ENCODE measurements at regions not wholly inside any gene's neighbourhood (a gene's known extent, or its start where the extent isn't known, plus 50 kb on each side); places are given as distances from the start of the nearest gene placed in this dataset.

DNA sequence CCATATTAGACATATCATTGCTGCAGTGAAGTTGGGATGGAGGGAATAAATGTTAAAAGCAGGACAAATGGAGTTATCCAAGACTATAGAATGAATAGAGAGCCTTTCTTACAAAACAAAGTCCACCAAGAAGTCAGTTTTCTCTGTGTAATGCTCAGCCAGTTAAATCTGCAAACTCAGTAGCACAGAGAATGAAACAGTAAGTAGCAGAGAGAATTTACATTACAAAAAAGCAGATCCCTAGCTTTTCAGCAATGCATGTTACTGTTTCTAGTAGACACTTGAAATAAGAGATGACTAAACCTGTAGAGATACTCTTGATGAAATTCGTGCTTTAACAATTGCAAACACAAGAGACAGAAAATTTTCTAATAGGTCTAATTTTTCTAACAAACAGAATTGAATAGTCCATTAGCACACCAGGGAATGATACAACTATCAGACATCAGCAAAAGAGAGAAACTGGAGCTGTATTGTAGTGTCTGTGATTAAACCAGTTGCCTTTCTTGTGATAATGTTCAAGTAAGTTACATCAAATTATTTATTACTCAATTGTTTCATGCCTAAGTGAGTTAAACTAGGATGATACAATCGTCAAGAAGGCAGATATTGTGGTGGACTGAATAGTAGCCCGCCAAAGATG lies 322.2 kb upstream of the DDX18 start:
- H3K9me3 ChIP-seq (ENCODE audit: control insufficient read depth in 5 of 5, low read length in 5 of 5), result no peaks in the 10 kb centered on the region
- H3K27ac ChIP-seq (ENCODE audit: low read depth, low read length), result no peak overlapping the region
- H3K4me1 ChIP-seq (ENCODE audit: control insufficient read depth in 5 of 5, insufficient read depth in 5 of 5, low read length in 5 of 5), result peaks cover 0 to 4% (median 0%) of the 10 kb centered on the region in 5 donors
- H3K9ac ChIP-seq (ENCODE audit: low read length in 5 of 5), result no peak overlapping the region
- no peaks in the 10 kb centered on the region for H3K36me3 ChIP-seq (ENCODE audit: control insufficient read depth in 5 of 5, insufficient read depth in 5 of 5, low read length in 5 of 5)
- H3K27me3 ChIP-seq (ENCODE audit: control insufficient read depth in 5 of 5, insufficient read depth in 4 of 5, low read length in 5 of 5), result no peaks in the 10 kb centered on the region
- H3K4me3 ChIP-seq (ENCODE audit: low read depth in 1 of 5, low read length in 5 of 5), result no peak overlapping the region

DNA sequence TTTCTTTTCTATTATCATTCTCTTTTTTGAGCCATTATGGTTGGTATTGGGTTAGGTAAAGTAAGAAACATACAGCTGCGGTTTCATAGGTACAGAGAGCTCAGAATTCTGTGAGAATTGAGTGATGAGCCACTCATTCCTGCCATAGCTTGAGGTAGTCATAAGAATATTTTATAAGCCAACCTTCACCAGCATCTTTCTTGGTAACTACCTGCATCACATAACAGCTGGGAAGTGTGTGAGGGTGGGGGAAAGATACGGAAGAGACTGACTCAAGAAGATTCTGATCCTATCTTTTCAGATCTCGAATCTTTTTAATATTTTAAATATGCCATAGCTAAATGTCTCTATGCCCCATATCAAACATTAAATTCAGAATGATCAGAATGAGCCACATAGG lies 313.8 kb upstream of the DDX18 start:
- no peaks in the 10 kb centered on the region for H3K27me3 ChIP-seq (ENCODE audit: control insufficient read depth in 5 of 5, insufficient read depth in 4 of 5, low read length in 5 of 5)
- H3K9me3 ChIP-seq (ENCODE audit: control insufficient read depth in 5 of 5, low read length in 5 of 5), result no peaks in the 10 kb centered on the region
- no peak overlapping the region for H3K4me3 ChIP-seq (ENCODE audit: low read depth in 1 of 5, low read length in 5 of 5)

DNA sequence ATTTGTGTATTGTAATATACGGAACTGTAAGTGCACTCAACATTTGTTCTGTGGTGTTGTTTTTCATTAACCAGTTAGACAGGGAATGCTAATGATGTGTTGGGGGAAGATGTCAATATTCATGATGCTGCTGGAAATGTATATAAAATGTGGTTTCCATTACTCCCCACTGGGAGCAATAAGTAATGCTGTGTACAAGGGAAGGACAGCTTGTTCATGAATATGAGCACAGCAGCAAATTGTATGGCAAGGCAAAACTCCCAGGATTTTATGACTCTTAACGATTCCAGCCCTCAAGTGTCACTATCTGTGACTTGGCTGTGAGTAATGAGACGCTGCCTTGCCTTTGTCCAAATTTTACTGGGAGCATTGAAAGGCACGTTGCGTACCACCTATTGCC lies 312.4 kb upstream of the DDX18 start:
- Histone ChIP-seq H3K27ac (ENCODE audit: low read depth, low read length) (no peak overlapping the region), H3K36me3 (ENCODE audit: control insufficient read depth in 5 of 5, insufficient read depth in 5 of 5, low read length in 5 of 5) (no peaks in the 10 kb centered on the region)

More for the DNA sequence above, 313.8 kb upstream of the DDX18 start:
- H3K4me1 ChIP-seq (ENCODE audit: control insufficient read depth in 5 of 5, insufficient read depth in 5 of 5, low read length in 5 of 5), result no peaks in the 10 kb centered on the region
- H3K27ac ChIP-seq (ENCODE audit: low read depth, low read length), result no peak overlapping the region
- H3K36me3 ChIP-seq (ENCODE audit: control insufficient read depth in 5 of 5, insufficient read depth in 5 of 5, low read length in 5 of 5), result no peaks in the 10 kb centered on the region
- H3K9ac ChIP-seq (ENCODE audit: low read length in 5 of 5), result no peak overlapping the region

DNA sequence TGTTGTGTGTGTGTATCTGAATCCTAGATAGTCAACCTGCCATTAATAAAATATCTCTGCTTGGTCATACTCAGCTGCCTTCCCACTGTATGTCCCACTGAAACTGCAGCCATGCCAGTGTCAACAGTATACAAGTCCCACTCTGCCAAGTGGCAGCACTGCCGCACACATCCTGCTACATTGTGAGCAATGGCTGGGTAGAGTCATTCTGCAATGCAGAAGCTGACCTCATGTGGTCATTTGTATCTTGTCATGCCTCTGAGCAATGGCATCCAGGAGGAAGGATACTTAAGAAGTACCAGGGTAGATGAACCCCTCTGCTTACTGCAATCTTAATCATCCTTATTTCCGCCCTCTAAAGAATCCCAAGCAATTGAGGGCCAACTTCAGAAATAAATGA lies 302.2 kb upstream of the DDX18 start:
- Histone ChIP-seq H3K9ac (ENCODE audit: low read length in 5 of 5) (no peak overlapping the region), H3K4me3 (ENCODE audit: low read depth in 1 of 5, low read length in 5 of 5) (no peak overlapping the region), H3K36me3 (ENCODE audit: control insufficient read depth in 5 of 5, insufficient read depth in 5 of 5, low read length in 5 of 5) (no peaks in the 10 kb centered on the region), H3K4me1 (ENCODE audit: control insufficient read depth in 5 of 5, insufficient read depth in 5 of 5, low read length in 5 of 5) (no peaks in the 10 kb centered on the region), H3K27me3 (ENCODE audit: control insufficient read depth in 5 of 5, insufficient read depth in 4 of 5, low read length in 5 of 5) (no peaks in the 10 kb centered on the region), H3K9me3 (ENCODE audit: control insufficient read depth in 5 of 5, low read length in 5 of 5) (no peaks in the 10 kb centered on the region), H3K27ac (ENCODE audit: low read depth, low read length) (no peak overlapping the region)

More for the DNA sequence above, 312.4 kb upstream of the DDX18 start:
- no peak overlapping the region for H3K4me3 ChIP-seq (ENCODE audit: low read depth in 1 of 5, low read length in 5 of 5)
- H3K9ac ChIP-seq (ENCODE audit: low read length in 5 of 5), result no peak overlapping the region
- no peaks in the 10 kb centered on the region for H3K9me3 ChIP-seq (ENCODE audit: control insufficient read depth in 5 of 5, low read length in 5 of 5)
- no peaks in the 10 kb centered on the region for H3K4me1 ChIP-seq (ENCODE audit: control insufficient read depth in 5 of 5, insufficient read depth in 5 of 5, low read length in 5 of 5)
- no peaks in the 10 kb centered on the region for H3K27me3 ChIP-seq (ENCODE audit: control insufficient read depth in 5 of 5, insufficient read depth in 4 of 5, low read length in 5 of 5)

DNA sequence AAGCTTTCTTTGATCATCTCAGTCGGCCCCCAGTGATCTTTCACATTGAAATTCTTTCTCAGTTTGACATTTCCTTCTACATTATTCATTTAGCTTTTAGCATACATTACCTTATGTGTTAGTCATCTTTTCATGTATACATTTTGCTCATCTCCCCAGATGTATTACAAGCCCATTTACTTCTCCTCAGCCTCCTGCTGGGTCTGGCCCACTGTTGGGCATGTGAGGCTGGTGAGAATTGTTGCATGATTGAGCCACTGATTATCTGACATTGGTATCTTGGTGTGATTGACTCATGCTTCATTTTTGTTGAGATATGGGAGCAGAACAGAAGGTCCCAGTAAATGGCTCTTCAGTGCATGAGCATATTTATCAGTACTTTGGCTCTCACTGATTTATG lies 300.1 kb upstream of the DDX18 start:
- Histone ChIP-seq H3K9me3 (ENCODE audit: control insufficient read depth in 5 of 5, low read length in 5 of 5) (no peaks in the 10 kb centered on the region), H3K9ac (ENCODE audit: low read length in 5 of 5) (no peak overlapping the region), H3K36me3 (ENCODE audit: control insufficient read depth in 5 of 5, insufficient read depth in 5 of 5, low read length in 5 of 5) (no peaks in the 10 kb centered on the region), H3K27ac (ENCODE audit: low read depth, low read length) (no peak overlapping the region), H3K4me1 (ENCODE audit: control insufficient read depth in 5 of 5, insufficient read depth in 5 of 5, low read length in 5 of 5) (no peaks in the 10 kb centered on the region), H3K4me3 (ENCODE audit: low read depth in 1 of 5, low read length in 5 of 5) (no peak overlapping the region), H3K27me3 (ENCODE audit: control insufficient read depth in 5 of 5, insufficient read depth in 4 of 5, low read length in 5 of 5) (no peaks in the 10 kb centered on the region)

DNA sequence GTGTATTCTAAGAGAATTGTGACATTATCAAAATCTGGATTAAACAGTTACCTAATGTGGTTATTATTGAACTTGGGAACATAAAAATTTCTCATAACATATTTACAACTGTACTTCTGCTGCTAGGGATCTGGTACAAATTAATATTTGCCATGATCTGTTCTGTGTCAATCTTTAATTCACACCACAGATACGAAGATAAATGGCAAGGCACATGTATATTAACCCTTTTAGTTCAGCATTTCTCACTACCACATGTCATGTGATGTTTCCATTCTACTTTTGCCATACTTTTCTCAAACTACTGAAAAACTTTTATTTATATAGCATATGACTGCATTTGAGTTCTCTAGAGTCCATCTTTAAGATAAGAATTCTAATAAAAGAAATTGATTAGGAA lies 295.3 kb upstream of the DDX18 start:
- H3K9me3 ChIP-seq (ENCODE audit: control insufficient read depth in 5 of 5, low read length in 5 of 5), result no peaks in the 10 kb centered on the region
- H3K36me3 ChIP-seq (ENCODE audit: control insufficient read depth in 5 of 5, insufficient read depth in 5 of 5, low read length in 5 of 5), result no peaks in the 10 kb centered on the region
- H3K27me3 ChIP-seq (ENCODE audit: control insufficient read depth in 5 of 5, insufficient read depth in 4 of 5, low read length in 5 of 5), result no peaks in the 10 kb centered on the region
- no peak overlapping the region for H3K4me3 ChIP-seq (ENCODE audit: low read depth in 1 of 5, low read length in 5 of 5)
- H3K9ac ChIP-seq (ENCODE audit: low read length in 5 of 5), result no peak overlapping the region
- no peak overlapping the region for H3K27ac ChIP-seq (ENCODE audit: low read depth, low read length)
- peaks cover 0 to 15% (median 0%) of the 10 kb centered on the region in 5 donors for H3K4me1 ChIP-seq (ENCODE audit: control insufficient read depth in 5 of 5, insufficient read depth in 5 of 5, low read length in 5 of 5)

DNA sequence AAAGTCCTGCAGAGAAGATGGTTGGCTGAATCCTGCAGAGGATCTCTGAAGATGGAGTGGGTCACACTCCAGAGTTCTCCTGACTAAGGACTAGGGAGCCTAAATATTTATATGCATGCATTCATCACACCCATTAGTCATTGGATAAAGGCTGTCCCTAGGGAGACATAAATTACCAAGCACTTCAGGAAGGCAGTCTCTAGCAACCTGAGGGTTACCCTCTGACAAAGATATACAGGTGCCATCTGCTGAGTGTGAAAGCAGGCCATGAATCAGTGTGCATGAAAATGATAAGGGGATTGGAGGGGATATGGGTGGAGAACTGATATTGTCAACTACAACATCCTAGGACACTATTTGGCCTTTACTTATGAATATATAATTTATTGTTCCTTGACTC lies 294.8 kb upstream of the DDX18 start:
- Histone ChIP-seq H3K36me3 (ENCODE audit: control insufficient read depth in 5 of 5, insufficient read depth in 5 of 5, low read length in 5 of 5) (no peaks in the 10 kb centered on the region), H3K27me3 (ENCODE audit: control insufficient read depth in 5 of 5, insufficient read depth in 4 of 5, low read length in 5 of 5) (no peaks in the 10 kb centered on the region), H3K4me3 (ENCODE audit: low read depth in 1 of 5, low read length in 5 of 5) (no peak overlapping the region), H3K27ac (ENCODE audit: low read depth, low read length) (no peak overlapping the region), H3K9me3 (ENCODE audit: control insufficient read depth in 5 of 5, low read length in 5 of 5) (no peaks in the 10 kb centered on the region), H3K9ac (ENCODE audit: low read length in 5 of 5) (no peak overlapping the region), H3K4me1 (ENCODE audit: control insufficient read depth in 5 of 5, insufficient read depth in 5 of 5, low read length in 5 of 5) (peaks cover 0 to 15% (median 0%) of the 10 kb centered on the region in 5 donors)

GRCh38 chr2:117523267-117523666 lies 291.2 kb upstream of the DDX18 start:
- Histone ChIP-seq H3K27ac (ENCODE audit: low read depth, low read length) (no peak overlapping the region), H3K27me3 (ENCODE audit: control insufficient read depth in 5 of 5, insufficient read depth in 4 of 5, low read length in 5 of 5) (no peaks in the 10 kb centered on the region), H3K4me1 (ENCODE audit: control insufficient read depth in 5 of 5, insufficient read depth in 5 of 5, low read length in 5 of 5) (peaks cover 0 to 15% (median 0%) of the 10 kb centered on the region in 5 donors), H3K9ac (ENCODE audit: low read length in 5 of 5) (no peak overlapping the region), H3K9me3 (ENCODE audit: control insufficient read depth in 5 of 5, low read length in 5 of 5) (no peaks in the 10 kb centered on the region), H3K4me3 (ENCODE audit: low read depth in 1 of 5, low read length in 5 of 5) (no peak overlapping the region), H3K36me3 (ENCODE audit: control insufficient read depth in 5 of 5, insufficient read depth in 5 of 5, low read length in 5 of 5) (no peaks in the 10 kb centered on the region)

GRCh38 chr2:117523711-117524238 lies 290.7 kb upstream of the DDX18 start:
- Histone ChIP-seq H3K9me3 (ENCODE audit: control insufficient read depth in 5 of 5, low read length in 5 of 5) (no peaks in the 10 kb centered on the region), H3K27ac (ENCODE audit: low read depth, low read length) (no peak overlapping the region)

DNA sequence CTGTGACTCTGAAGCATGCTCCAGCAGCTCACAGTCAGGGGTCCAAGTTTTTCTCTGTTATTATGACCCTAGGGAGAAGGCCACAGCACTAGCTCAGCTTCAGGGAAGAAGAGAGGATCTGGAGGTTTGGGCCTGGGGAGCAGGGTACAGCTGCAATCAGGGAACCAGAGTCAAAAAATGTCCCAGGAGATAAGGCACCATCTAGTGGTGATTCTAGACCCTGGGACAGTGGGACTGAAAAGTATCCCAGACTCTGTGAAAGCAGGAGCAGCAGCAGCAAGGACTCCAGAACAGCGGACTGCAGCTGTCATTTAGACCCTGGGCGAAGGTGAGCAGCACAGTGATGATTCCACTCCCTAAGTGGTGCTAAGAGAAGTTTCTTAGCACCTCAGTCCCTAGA lies 278.4 kb upstream of the DDX18 start:
- Histone ChIP-seq H3K36me3 (ENCODE audit: control insufficient read depth in 5 of 5, insufficient read depth in 5 of 5, low read length in 5 of 5) (no peaks in the 10 kb centered on the region), H3K27me3 (ENCODE audit: control insufficient read depth in 5 of 5, insufficient read depth in 4 of 5, low read length in 5 of 5) (no peaks in the 10 kb centered on the region), H3K4me3 (ENCODE audit: low read depth in 1 of 5, low read length in 5 of 5) (no peak overlapping the region), H3K27ac (ENCODE audit: low read depth, low read length) (no peak overlapping the region), H3K4me1 (ENCODE audit: control insufficient read depth in 5 of 5, insufficient read depth in 5 of 5, low read length in 5 of 5) (no peaks in the 10 kb centered on the region), H3K9ac (ENCODE audit: low read length in 5 of 5) (no peak overlapping the region), H3K9me3 (ENCODE audit: control insufficient read depth in 5 of 5, low read length in 5 of 5) (peaks cover 0 to 14% (median 12%) of the 10 kb centered on the region in 5 donors)

More at GRCh38 chr2:117523711-117524238, 290.7 kb upstream of the DDX18 start:
- Histone ChIP-seq H3K27me3 (ENCODE audit: control insufficient read depth in 5 of 5, insufficient read depth in 4 of 5, low read length in 5 of 5) (no peaks in the 10 kb centered on the region), H3K4me3 (ENCODE audit: low read depth in 1 of 5, low read length in 5 of 5) (no peak overlapping the region), H3K36me3 (ENCODE audit: control insufficient read depth in 5 of 5, insufficient read depth in 5 of 5, low read length in 5 of 5) (no peaks in the 10 kb centered on the region), H3K9ac (ENCODE audit: low read length in 5 of 5) (no peak overlapping the region), H3K4me1 (ENCODE audit: control insufficient read depth in 5 of 5, insufficient read depth in 5 of 5, low read length in 5 of 5) (peaks cover 0 to 15% (median 0%) of the 10 kb centered on the region in 5 donors)
